HG02938 (cell line): ENCODE measurements at regions not wholly inside any gene's neighbourhood (a gene's known extent, or its start where the extent isn't known, plus 50 kb on each side); places are given as distances from the start of the nearest gene placed in this dataset.
"Not testable (repeated sequence)": the region's sequence is repeated elsewhere in the genome, so short reads cannot be mapped to it uniquely, and the experiment has no call there.

Experiments
- ATAC-seq: cut with Tn5 transposase; IDR thresholded peaks from one replicate; pipeline ENCODE4 v1.9.1; 2021; ENCODE audit warnings: mild to moderate bottlenecking, moderate library complexity; ENCODE audit not compliant: unreplicated experiment

DNA sequence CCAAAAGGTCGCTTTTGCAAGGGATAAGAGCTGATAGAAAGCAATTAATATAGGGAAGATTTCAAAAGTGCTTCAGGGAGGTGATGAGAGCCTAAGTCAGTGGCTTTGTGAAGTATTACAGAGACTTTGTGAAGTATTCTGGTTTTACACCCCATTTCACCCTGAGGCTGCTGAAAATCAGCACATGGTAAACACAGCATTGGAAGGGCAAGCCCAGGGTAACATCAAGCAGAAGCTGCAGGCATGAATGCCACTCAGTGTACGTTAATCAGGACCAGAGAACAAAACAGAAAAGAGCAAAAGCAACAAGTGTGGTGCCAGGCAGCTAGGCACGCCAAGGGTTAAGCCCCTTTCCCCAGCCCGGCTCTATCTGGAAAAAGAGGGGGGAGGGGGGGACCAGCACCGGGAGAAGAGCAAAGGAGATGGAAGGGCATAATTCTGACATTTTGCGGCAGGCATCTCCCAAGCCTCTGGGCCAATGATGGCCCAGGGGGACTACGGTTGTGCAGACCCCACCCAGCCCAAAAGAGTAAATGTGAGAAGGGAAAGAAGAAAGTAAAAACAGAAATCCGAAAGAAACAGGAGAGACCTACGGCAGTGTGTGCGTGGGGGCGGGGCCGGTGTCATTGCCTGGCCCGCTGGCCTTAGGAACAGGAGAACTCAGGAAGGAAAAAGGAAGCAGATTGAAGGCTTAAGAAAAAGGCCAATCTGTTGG lies 58.9 kb downstream of the DHRS2 start:
- ATAC-seq, result no peak

- no peak for ATAC-seq
Observed at GRCh38 chr14:23695664-23695999, 59.5 kb downstream of the DHRS2 start.

- no peak for ATAC-seq
Observed at GRCh38 chr14:23696701-23697239, 60.6 kb downstream of the DHRS2 start.

GRCh38 chr14:23697680-23698079 lies 61.5 kb downstream of the DHRS2 start:
- ATAC-seq, result no peak

DNA sequence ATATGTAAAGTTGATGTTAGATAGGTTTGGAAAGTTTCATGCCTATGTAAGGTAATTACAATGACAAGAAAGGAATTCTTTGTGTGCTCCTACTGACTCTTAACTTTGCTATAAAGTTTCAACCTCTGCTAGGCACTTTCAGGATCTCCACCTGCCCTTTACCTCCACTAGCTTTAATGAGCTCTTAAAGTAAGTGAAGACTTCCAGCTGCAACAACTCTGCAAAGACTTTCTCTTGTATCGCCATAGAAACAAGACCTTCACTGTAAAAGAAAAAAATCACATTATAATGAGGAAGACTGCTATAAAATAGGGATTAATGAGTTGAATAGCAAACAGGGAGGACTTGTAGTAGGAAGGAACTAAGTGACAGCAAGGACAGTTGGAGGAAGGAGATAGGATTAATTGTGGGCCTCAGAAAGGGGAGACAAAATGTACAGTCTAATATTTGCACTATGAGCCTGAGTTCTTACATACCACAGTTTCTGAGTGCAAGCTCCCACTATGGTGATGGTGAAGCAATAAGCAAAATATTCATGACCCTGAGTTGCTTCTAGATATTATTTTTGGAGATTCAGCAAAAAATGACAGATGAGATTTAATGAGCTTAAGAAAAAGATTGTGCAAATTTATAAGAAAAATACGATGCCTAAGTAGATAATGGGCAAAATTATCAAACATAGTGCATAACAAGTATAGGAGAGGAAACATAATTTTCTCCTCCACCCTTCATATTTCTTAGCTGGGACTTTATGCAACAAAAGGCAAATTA lies 66.7 kb downstream of the DHRS2 start:
- no peak for ATAC-seq

DNA sequence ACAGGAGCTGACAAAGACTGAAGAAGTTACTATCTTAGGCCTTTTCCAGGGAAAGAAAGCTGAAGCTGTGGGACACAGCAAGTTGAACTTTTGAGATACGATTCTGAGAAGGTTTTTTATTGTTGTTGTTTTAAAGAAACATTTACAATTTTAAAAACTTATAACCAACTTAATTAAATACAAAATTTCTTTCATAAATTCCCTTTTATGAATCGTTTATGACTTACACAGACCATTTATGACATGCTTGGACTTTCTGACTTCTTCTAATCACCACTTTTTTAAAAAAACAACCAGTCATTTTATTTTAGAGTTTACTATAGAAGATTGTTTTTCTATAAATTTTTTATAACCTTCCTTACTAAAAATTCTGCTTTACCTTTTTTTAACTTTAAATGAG lies 68.7 kb downstream of the DHRS2 start:
- ATAC-seq, result no peak

DNA sequence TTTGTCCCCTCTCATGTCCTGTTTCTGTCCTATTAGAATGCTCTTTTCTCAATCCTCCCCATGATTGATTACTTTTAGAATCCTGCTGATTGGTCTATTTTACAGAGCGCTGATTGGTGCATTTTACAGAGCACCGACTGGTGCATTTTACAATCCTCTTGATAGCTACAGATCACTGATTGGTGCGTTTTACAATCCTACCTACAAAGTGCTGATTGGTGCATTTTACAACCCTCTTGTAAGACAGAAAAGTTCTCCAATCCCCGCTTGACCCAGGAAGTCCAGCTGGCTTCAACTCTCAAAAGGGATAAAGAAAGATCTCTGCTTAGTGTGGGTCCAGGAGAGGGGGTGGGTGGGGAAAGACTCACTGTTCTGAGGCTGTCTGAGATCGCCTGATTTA lies 71.3 kb downstream of the DHRS2 start:
- no peak for ATAC-seq

GRCh38 chr14:23708343-23708742 lies 72.2 kb downstream of the DHRS2 start:
- ATAC-seq, result no peak

GRCh38 chr14:23709923-23710322 lies 73.8 kb downstream of the DHRS2 start:
- no peak for ATAC-seq

DNA sequence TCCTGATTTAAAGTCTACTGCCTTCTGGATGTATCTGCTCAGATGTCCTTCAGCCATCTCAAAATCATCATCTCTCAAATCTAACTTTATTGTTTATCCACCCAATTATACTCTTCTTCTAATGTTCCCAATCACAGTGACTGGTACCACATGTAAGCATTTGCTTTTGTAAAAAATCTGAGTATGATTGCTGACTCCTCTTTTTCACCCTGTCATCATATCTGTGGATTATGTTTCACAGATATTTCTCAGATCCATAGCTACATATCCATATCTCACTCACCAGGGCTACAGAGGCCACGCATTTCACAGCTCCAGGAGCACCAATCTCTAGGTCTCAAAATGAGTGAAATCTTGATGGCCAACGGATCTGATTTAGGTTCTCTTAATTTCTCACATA lies 76.1 kb downstream of the DHRS2 start:
- no peak for ATAC-seq

- no peak for ATAC-seq
Observed at GRCh38 chr14:23719225-23719985, 83.2 kb downstream of the DHRS2 start.

- ATAC-seq, result no peak
Observed at GRCh38 chr14:23722675-23723074, 86.5 kb downstream of the DHRS2 start.

DNA sequence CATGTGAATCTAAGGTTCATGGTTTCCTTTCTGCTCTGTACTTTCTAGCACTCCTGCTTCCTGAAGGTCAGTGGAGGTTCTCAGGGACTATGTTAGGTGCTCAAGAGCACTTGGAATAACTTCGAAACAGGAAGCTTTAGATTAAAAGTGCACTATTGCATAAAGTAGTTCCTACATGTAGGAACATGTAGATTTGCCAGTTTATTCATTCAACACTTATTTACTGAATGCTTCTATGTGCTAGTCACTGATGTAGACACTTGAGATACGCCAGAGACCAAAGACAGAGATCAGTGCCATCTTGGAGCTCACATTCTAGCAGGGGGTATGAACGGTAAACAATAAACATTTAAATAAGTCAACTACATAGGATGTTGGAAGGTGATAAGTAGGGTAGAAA lies 87.7 kb downstream of the DHRS2 start:
- ATAC-seq, result no peak

DNA sequence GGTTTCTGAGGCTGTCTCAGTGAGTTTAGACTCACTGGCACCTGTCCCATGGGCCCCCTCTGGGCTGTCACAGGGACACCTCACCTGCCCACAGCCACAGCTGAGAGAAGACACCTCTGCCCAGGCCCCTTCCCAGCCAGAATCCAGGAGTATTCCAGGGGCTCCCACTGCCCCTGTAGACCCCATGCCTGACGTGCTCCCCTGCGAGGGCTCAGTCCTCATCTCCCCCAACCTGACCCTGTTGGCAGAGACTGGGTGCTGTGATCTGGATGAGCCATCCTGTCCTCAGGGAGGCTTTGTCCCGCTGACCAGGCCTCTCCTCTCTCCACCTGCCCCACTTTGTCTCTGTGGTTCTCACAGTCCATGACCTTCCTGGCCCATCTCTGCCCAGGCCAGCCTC lies 89.4 kb downstream of the DHRS2 start:
- no peak for ATAC-seq

DNA sequence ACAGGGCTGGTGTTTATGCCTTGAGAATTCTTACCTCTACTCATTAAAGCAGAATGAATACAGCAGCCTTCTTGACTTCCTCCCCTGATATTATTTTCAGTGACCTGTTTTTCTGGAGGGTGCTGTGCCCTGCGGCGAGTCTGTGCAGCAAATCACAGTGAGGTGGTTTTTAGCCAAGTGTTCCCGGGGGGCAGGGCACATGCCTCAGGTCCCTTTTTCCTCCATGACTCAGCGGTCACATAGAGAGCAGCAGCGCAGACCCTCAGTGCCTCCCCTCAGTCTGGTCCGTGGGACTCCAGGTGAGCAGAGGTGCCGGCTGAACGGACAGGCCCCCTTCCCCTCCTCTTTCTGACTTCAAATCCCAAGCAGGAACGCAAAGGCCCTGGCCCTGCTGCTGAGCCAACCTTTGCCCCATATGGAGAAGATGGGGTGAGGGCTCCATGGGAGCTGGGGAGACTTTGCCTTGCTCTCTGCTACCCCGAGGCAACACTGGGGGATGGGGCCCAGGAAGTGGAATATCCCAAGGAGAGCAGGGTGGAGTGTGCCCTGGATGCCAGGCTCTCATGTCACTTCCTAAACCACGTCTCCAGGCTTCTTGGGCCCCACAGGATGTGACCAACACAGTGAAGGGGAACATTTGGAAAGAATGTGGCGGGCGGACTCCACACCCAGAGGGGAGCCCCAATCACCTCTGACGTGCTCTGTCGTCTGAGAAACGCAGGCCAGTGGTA lies 90.0 kb downstream of the DHRS2 start:
- ATAC-seq, result no peak

GRCh38 chr14:23727566-23728335 lies 91.6 kb downstream of the DHRS2 start:
- ATAC-seq, result no peak

DNA sequence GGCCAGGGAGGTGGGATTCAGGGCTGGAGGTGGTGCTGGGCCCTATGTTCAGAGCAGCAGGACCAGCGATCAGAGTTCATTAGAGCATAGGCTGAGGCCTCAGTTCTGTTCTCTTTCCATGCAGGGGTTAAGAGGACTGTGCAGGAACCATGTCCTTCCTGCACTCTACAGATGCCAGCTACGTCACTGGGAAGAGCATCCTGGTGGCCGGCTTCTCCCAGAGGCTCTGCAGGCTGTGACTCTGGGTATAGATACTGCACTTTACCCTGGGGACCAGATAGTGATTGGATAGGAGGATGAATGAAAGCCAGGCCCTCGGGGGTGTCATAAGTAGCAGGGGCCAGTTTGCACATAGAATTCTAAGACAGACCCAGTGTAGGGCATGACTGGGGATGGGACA lies 92.6 kb downstream of the DHRS2 start:
- ATAC-seq, result no peak

- ATAC-seq, result no peak
Observed at GRCh38 chr14:23729720-23730387, 93.7 kb downstream of the DHRS2 start.

DNA sequence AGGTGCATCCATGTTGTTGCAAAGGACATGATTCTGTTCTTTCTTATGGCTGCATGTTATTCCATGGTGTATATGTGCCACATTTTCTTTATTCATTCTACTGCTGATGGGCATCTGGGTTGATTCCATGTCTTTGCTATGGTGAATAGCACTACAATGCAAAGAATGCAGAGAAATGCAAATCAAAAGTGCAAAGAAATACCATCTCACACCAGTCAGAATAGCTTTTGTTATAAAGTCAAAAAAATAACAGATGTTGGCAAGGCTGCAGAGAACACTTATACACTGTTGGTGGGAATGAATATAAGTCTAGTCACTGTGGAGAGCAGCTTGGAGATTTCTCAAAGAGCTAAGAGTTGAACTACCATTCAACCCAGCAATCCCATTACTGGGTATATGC lies 99.2 kb downstream of the DHRS2 start:
- ATAC-seq, result no peak

DNA sequence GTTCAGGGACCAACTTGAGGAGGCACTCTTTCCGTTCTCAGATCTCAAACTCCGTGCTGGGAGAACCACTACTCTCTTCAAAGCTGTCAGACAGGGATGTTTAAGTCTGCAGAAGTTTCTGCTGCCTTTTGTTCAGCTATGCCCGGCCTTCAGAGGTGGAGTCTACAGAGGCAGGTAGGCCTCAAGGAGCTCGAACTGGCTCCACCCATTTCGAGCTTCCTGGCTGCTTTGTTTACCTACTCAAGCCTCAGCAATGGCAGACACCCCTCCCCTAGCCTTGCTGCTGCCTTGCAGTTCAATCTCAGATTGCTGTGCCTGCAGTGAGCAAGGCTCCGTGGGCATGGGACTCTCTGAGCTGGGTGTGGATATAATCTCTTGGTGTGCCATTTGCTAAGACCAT lies 108.2 kb downstream of the DHRS2 start:
- ATAC-seq, result not testable (repeated sequence)
